ENCODE measurements at regions not wholly inside any gene's neighbourhood (a gene's known extent, or its start where the extent isn't known, plus 50 kb on each side); places are given as distances from the start of the nearest gene placed in this dataset.

- TF ChIP-seq GATA2 (IDR thresholded peaks at IDR 0.05; ENCODE audit: low read depth, low read length) (no peak), GATA3 (IDR thresholded peaks at IDR 0.05; ENCODE audit: low read depth, low read length) (no peak)
Observed at GRCh38 chr3:28700728-28701127, 352.1 kb upstream of the AZI2 start.

Measured in SH-SY5Y (cell line).